ENCODE measurements at regions not wholly inside any gene's neighbourhood (a gene's known extent, or its start where the extent isn't known, plus 50 kb on each side); places are given as distances from the start of the nearest gene placed in this dataset.
"Not testable (repeated sequence)": the region's sequence is repeated elsewhere in the genome, so short reads cannot be mapped to it uniquely, and the experiment has no call there.

DNA sequence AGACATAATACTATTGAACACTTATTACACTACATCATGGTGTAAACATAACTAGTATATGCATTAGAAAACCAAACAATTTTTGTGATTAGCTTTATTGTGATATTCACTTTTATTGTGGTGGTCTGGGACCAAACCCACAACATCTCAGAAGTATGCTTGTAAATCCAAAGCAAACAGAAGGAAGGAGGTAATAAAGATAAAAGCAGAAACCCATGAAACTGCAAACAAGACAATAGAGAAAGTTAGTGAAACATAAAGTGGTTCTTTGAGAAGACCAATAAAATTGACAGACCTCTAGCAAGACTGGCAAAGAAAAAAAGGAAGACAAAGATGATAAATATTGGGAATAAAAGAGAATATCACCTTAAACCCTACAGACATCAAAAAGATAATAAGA is 268.3 kb downstream of the RPAP3 start:
- H3K4me1 ChIP-seq (ENCODE audit: insufficient read depth, low read length): no peaks in the 10 kb centered on the region
- no peaks in the 10 kb centered on the region for H3K36me3 ChIP-seq (ENCODE audit: insufficient read depth, low read length)
- H3K4me3 ChIP-seq (ENCODE audit: low read length): no peak overlapping the region
- H2AFZ ChIP-seq (ENCODE audit: low read depth, low read length): no peak overlapping the region
- no peaks in the 10 kb centered on the region for H3K27me3 ChIP-seq (ENCODE audit: insufficient read depth, low read length)
- H3K9me3 ChIP-seq (ENCODE audit: low read length): no peaks in the 10 kb centered on the region

GRCh38 chr12:47433876-47434275 is 272.0 kb downstream of the RPAP3 start:
- H3K27me3 ChIP-seq (ENCODE audit: insufficient read depth, low read length): no peaks in the 10 kb centered on the region
- H3K4me3 ChIP-seq (ENCODE audit: low read length): no peak overlapping the region
- H2AFZ ChIP-seq (ENCODE audit: low read depth, low read length): no peak overlapping the region
- no peaks in the 10 kb centered on the region for H3K9me3 ChIP-seq (ENCODE audit: low read length)
- no peaks in the 10 kb centered on the region for H3K36me3 ChIP-seq (ENCODE audit: insufficient read depth, low read length)
- no peaks in the 10 kb centered on the region for H3K4me1 ChIP-seq (ENCODE audit: insufficient read depth, low read length)

- not testable (repeated sequence) for H3K36me3 ChIP-seq (ENCODE audit: insufficient read depth, low read length); H3K9me3 ChIP-seq (ENCODE audit: low read length); H3K27me3 ChIP-seq (ENCODE audit: insufficient read depth, low read length); H3K4me3 ChIP-seq (ENCODE audit: low read length); H2AFZ ChIP-seq (ENCODE audit: low read depth, low read length); H3K4me1 ChIP-seq (ENCODE audit: insufficient read depth, low read length)
These were observed 279.0 kb downstream of the RPAP3 start for GRCh38 chr12:47426678-47427309.

- Histone ChIP-seq H3K36me3 (ENCODE audit: insufficient read depth, low read length) (no peaks in the 10 kb centered on the region), H3K4me3 (ENCODE audit: low read length) (no peak overlapping the region), H3K4me1 (ENCODE audit: insufficient read depth, low read length) (no peaks in the 10 kb centered on the region), H2AFZ (ENCODE audit: low read depth, low read length) (no peak overlapping the region), H3K9me3 (ENCODE audit: low read length) (no peaks in the 10 kb centered on the region), H3K27me3 (ENCODE audit: insufficient read depth, low read length) (no peaks in the 10 kb centered on the region)
These were observed 283.2 kb downstream of the RPAP3 start for GRCh38 chr12:47422611-47423010.

DNA sequence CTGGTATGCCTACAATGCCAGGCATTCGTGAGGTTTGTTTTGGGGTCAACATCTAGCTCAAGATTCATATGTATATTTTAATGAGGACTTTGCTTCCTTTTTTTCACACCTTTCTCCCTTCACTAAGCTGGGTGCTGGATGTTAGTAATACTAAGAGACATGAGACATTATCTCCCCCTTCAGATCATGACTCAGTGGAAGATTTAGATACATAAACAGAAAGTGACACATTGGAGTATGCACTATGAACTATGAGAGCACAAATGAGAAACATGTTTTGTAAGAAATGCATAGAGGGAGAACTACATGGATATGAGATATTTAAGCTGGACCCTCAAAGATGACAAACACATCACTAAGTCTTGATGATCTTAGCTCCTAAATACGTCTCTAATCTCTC is 286.3 kb downstream of the RPAP3 start:
- Histone ChIP-seq H3K9me3 (ENCODE audit: low read length) (no peaks in the 10 kb centered on the region), H3K27me3 (ENCODE audit: insufficient read depth, low read length) (no peaks in the 10 kb centered on the region), H2AFZ (ENCODE audit: low read depth, low read length) (no peak overlapping the region), H3K36me3 (ENCODE audit: insufficient read depth, low read length) (no peaks in the 10 kb centered on the region), H3K4me3 (ENCODE audit: low read length) (no peak overlapping the region), H3K4me1 (ENCODE audit: insufficient read depth, low read length) (peaks cover 6% of the 10 kb centered on the region)

DNA sequence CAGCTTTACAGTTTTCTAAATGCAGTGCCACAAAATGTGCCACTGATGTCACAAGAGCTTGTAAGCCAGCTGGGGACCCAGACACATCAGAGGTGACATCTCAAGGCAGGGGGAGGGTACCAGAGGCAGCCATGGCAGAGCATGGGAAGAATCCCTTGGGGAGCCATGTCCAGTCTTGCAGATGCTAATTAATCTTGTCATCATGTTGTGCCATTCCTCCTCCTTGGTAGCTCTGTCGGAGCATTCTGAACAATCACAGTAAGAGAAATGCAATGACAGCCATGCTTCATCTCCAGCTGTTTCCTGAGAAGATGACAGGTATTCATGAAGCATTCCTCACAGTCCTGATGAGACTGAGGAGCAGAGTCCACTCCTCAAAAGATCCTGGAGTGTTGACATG is 287.9 kb downstream of the RPAP3 start:
- Histone ChIP-seq H2AFZ (ENCODE audit: low read depth, low read length) (no peak overlapping the region), H3K27me3 (ENCODE audit: insufficient read depth, low read length) (no peaks in the 10 kb centered on the region), H3K4me3 (ENCODE audit: low read length) (no peak overlapping the region)

GRCh38 chr12:47417121-47417520 is 288.7 kb downstream of the RPAP3 start:
- no peaks in the 10 kb centered on the region for H3K9me3 ChIP-seq (ENCODE audit: low read length)
- H3K4me1 ChIP-seq (ENCODE audit: insufficient read depth, low read length): peaks cover 6% of the 10 kb centered on the region
- no peak overlapping the region for H2AFZ ChIP-seq (ENCODE audit: low read depth, low read length)
- H3K27me3 ChIP-seq (ENCODE audit: insufficient read depth, low read length): no peaks in the 10 kb centered on the region
- H3K4me3 ChIP-seq (ENCODE audit: low read length): no peak overlapping the region
- H3K36me3 ChIP-seq (ENCODE audit: insufficient read depth, low read length): no peaks in the 10 kb centered on the region

More for the DNA sequence above, 287.9 kb downstream of the RPAP3 start:
- Histone ChIP-seq H3K36me3 (ENCODE audit: insufficient read depth, low read length) (no peaks in the 10 kb centered on the region), H3K9me3 (ENCODE audit: low read length) (no peaks in the 10 kb centered on the region), H3K4me1 (ENCODE audit: insufficient read depth, low read length) (peaks cover 6% of the 10 kb centered on the region)

GRCh38 chr12:47415054-47415453 is 290.8 kb downstream of the RPAP3 start:
- Histone ChIP-seq H3K4me1 (ENCODE audit: insufficient read depth, low read length) (peaks cover 6% of the 10 kb centered on the region), H2AFZ (ENCODE audit: low read depth, low read length) (no peak overlapping the region)

GRCh38 chr12:47414511-47414910 is 291.3 kb downstream of the RPAP3 start:
- H3K4me1 ChIP-seq (ENCODE audit: insufficient read depth, low read length): peaks cover 6% of the 10 kb centered on the region
- H3K27me3 ChIP-seq (ENCODE audit: insufficient read depth, low read length): no peaks in the 10 kb centered on the region
- no peak overlapping the region for H2AFZ ChIP-seq (ENCODE audit: low read depth, low read length)
- no peaks in the 10 kb centered on the region for H3K36me3 ChIP-seq (ENCODE audit: insufficient read depth, low read length)
- no peaks in the 10 kb centered on the region for H3K9me3 ChIP-seq (ENCODE audit: low read length)
- no peak overlapping the region for H3K4me3 ChIP-seq (ENCODE audit: low read length)

More at GRCh38 chr12:47415054-47415453, 290.8 kb downstream of the RPAP3 start:
- Histone ChIP-seq H3K9me3 (ENCODE audit: low read length) (no peaks in the 10 kb centered on the region), H3K27me3 (ENCODE audit: insufficient read depth, low read length) (no peaks in the 10 kb centered on the region), H3K36me3 (ENCODE audit: insufficient read depth, low read length) (no peaks in the 10 kb centered on the region), H3K4me3 (ENCODE audit: low read length) (no peak overlapping the region)

DNA sequence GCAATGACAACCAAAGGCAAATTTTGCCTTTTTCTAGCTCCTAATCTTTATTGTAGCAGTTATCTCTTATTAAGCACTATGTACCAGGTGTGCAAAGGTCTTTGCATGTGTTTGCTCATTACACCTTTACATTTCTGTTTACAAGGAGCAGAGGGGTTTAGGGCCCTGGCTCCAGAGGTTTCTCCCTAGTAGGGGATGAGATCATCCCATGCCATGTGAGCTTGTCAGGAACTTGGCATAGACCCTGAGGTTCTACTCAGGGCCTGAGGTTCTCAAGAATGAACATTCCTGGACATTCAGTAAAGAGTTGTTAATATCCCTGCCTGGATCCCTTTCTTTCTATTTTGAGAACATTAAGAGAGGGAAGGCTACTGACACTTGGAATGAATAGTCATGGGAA is 292.0 kb downstream of the RPAP3 start:
- Histone ChIP-seq H2AFZ (ENCODE audit: low read depth, low read length) (no peak overlapping the region), H3K27me3 (ENCODE audit: insufficient read depth, low read length) (no peaks in the 10 kb centered on the region), H3K4me1 (ENCODE audit: insufficient read depth, low read length) (peaks cover 6% of the 10 kb centered on the region), H3K4me3 (ENCODE audit: low read length) (no peak overlapping the region), H3K9me3 (ENCODE audit: low read length) (no peaks in the 10 kb centered on the region), H3K36me3 (ENCODE audit: insufficient read depth, low read length) (no peaks in the 10 kb centered on the region)

GRCh38 chr12:47412601-47413236 is 293.1 kb downstream of the RPAP3 start:
- H3K4me3 ChIP-seq (ENCODE audit: low read length): no peak overlapping the region
- no peaks in the 10 kb centered on the region for H3K36me3 ChIP-seq (ENCODE audit: insufficient read depth, low read length)
- H3K27me3 ChIP-seq (ENCODE audit: insufficient read depth, low read length): no peaks in the 10 kb centered on the region
- H2AFZ ChIP-seq (ENCODE audit: low read depth, low read length): no peak overlapping the region
- H3K9me3 ChIP-seq (ENCODE audit: low read length): no peaks in the 10 kb centered on the region
- H3K4me1 ChIP-seq (ENCODE audit: insufficient read depth, low read length): peaks cover 6% of the 10 kb centered on the region

DNA sequence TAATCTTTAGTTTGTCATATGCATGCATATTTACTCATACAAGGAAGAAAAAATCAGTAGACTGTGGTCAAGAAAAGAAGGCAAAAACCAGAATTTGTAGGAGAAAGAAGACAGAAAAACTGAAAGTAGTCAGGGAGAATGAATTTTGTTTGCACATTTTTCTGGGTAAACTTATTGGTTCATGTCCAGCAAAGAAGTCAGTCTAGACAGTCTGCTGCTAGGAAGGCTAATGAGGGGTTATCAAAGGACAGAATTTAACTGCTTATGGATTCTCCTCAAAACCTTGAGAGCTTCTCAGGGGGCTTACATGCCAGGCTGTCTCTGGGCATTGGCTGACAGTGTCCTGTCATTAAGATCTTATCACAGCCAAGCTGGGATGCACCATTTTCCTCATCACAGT is 293.9 kb downstream of the RPAP3 start:
- H3K4me1 ChIP-seq (ENCODE audit: insufficient read depth, low read length): peaks cover 6% of the 10 kb centered on the region
- no peaks in the 10 kb centered on the region for H3K9me3 ChIP-seq (ENCODE audit: low read length)
- H3K36me3 ChIP-seq (ENCODE audit: insufficient read depth, low read length): no peaks in the 10 kb centered on the region
- no peaks in the 10 kb centered on the region for H3K27me3 ChIP-seq (ENCODE audit: insufficient read depth, low read length)
- no peak overlapping the region for H2AFZ ChIP-seq (ENCODE audit: low read depth, low read length)
- no peak overlapping the region for H3K4me3 ChIP-seq (ENCODE audit: low read length)

DNA sequence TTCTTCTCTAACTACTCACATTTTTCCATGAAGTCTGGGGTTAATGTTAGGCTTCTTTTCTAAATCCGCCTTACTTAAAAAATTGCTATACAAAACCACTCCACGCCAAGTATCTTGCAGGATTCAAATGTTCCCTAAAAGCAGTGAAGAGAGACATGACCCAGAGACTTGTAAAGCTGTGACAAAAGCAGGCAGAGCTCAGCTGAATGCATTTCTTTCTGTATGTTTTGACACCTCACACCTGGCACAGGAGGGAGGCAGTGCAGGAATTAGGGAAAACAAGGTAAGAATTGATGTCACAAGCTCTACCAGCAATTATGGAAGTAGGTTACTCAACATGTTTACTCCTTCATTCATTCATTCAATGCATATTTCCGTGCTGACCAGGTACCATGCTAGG is 295.0 kb downstream of the RPAP3 start:
- no peak overlapping the region for H2AFZ ChIP-seq (ENCODE audit: low read depth, low read length)
- H3K9me3 ChIP-seq (ENCODE audit: low read length): no peaks in the 10 kb centered on the region
- no peaks in the 10 kb centered on the region for H3K36me3 ChIP-seq (ENCODE audit: insufficient read depth, low read length)
- no peak overlapping the region for H3K4me3 ChIP-seq (ENCODE audit: low read length)
- H3K4me1 ChIP-seq (ENCODE audit: insufficient read depth, low read length): peaks cover 6% of the 10 kb centered on the region
- H3K27me3 ChIP-seq (ENCODE audit: insufficient read depth, low read length): no peaks in the 10 kb centered on the region

DNA sequence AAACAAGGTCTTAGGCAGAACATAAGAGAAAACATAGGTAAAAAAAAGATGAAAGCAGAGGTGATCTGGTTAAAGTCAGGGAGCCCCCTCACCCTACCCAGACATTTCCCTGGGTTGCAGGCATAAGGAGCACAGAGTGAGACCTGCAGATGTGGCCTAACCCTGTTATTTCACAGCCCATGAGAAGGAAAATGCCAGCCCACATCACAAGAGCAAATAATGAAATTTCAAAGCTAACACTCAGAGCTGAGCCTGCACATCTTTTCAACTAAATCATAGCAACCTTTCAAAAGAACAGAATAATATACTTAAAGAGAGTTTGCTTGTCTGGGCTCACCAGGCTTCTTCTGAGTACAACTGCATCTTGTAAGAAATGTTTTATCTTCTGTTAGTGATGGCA is 295.4 kb downstream of the RPAP3 start:
- Histone ChIP-seq H3K27me3 (ENCODE audit: insufficient read depth, low read length) (no peaks in the 10 kb centered on the region), H3K9me3 (ENCODE audit: low read length) (no peaks in the 10 kb centered on the region), H3K4me1 (ENCODE audit: insufficient read depth, low read length) (peaks cover 6% of the 10 kb centered on the region), H2AFZ (ENCODE audit: low read depth, low read length) (no peak overlapping the region), H3K4me3 (ENCODE audit: low read length) (no peak overlapping the region), H3K36me3 (ENCODE audit: insufficient read depth, low read length) (no peaks in the 10 kb centered on the region)
